Inferior parietal cortex (tissue), 1 donor: ENCODE measurements at regions not wholly inside any gene's neighbourhood (a gene's known extent, or its start where the extent isn't known, plus 50 kb on each side); places are given as distances from the start of the nearest gene placed in this dataset.

ENCODE experiments used
- DNase-seq: peaks from one replicate; pipeline ENCODE4 v3.0.0-alpha.2; 2016; ENCODE audit errors: extremely low spot score

GRCh38 chr6:122347751-122348150 is 51.7 kb upstream of the HSF2 start:
- DNase-seq: no peak
